Daoy (cell line): ENCODE measurements at regions not wholly inside any gene's neighbourhood (a gene's known extent, or its start where the extent isn't known, plus 50 kb on each side); places are given as distances from the start of the nearest gene placed in this dataset.

ENCODE experiments used
- DNase-seq: peaks from one replicate; pipeline ENCODE4 v3.0.0-alpha.2; 2015; ENCODE audit warnings: low read depth

DNA sequence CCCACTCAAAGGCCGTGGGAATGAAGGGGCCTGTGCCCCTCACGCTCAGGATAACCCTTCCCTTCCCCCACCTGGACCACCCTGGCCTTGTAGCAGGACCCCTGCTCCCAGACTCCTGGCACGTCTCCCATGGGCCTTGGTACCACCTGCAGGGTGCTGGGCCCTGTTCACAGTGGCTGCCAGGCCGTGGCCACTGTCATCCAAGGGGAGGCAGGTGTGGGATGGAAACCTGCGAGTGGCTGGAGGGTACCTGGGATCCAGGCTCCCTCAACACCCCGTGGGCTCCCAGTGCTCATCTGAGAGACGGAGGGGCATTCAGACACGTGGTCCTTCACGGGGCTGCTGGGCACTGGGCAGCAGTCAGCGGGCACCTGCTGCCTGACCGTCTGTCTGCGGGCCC is 75.6 kb upstream of the CIBAR2 start:
- no peak for DNase-seq

DNA sequence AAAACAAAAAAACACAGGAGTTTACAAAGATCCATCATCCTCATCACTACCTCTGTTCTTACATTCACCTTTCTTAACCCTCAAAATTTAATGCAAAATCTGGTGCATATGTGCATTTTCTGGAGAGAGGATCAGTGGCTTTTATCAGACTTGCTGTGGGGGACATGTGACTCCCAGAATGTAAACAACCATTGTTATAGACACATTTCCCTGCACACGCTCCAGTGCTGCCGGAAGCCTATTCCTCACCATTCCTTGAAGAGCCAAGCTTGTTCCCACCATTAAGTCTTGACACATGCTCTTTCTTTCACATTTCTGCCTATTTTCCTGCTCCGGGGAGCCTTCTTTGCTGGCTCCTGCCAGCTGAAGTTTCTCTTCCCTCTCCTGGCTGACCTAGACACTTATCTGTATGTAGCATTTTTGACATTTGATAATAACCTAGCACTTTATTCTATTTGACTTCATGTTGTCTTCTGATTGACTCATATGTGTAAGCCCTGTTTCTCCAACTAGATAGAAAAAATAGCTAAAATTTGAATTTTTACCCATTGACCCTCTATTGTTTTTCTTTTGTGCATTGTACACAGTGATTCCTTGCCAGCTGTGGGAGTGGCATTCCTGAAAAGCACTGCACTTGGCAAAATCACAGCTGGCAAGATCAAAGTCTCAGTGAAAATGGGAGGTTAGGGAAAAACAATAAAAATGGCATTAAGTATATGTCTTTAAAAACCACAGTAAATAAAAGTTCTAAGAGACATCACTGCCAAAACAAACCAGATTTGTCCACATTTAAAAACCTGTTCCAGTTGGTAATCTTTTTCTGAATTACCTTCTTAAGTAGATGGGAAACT is 76.8 kb upstream of the CIBAR2 start:
- DNase-seq, result no peak

GRCh38 chr16:85190572-85190971 is 78.3 kb upstream of the CIBAR2 start:
- DNase-seq, result no peak

DNA sequence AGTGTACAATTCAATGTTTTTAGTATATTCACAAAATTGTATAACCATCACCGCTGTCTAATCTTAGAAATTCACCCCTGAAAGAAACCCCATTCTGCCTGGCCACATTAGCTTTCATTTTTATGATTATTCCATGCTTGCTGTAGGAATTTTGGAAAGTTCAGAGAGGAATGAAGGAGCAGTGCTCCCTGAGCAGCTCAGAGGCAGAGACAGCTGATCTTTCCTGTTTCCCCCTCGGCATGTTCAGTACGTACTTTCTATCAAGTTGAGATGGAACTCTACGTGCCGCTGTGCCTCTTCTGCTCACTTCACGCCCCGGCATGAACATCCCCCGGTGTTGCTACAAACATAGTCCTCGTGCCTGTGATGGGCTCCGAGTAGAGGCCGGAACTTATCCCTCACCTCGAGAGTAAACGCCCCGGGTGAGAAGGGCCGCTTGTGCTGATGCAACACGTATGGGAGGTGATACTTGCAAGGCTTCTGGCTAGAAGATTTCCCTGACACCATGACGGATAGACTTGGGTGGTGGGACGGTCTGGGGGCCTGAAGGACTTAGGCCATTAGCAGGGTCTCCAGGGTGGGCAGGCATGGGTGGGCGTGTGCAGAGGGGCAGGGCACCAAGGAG is 79.2 kb upstream of the CIBAR2 start:
- DNase-seq, result no peak

DNA sequence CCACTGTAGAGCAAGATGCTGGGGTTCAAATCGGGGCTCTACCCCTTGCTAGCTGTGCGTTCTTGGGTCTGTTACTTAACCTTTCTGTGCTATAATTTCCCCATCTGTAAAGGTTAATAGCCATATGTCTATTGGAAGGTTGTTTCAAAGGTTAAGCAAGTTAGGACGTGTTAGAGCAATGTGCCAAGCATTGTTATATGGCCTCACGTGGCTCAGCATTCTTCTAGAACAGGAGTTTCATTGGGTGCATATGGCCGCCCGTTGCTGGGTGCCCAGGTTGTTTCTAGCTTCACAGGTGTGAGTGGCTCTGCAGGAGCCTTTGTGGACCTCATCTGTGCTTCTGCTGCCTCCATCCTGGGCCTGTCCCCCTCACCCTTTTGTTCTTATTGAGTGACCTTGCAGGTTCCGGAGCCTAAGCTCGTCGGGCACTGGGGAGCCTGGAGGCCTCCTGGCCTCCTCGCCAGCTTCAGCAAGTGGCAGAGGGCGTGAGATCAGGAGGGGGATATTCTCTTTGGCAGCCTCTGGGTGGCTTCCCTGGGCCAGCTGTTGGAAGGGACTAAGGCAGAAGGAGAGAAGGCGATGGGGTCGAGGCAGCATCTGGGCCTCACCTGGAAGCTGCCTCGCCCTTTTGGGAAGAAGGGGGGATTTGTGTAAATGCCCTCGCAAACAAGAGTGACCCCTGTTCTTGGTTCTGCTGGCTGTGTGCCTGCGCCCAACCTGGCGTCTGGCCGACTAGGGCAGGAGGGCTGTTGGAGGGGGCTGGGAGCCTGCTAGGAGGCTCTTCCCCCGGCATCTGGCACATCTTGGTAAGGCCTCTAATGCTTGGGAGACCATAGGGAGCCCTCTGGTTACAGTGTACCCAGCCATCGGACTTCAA is 80.2 kb upstream of the CIBAR2 start:
- DNase-seq, result no peak

DNA sequence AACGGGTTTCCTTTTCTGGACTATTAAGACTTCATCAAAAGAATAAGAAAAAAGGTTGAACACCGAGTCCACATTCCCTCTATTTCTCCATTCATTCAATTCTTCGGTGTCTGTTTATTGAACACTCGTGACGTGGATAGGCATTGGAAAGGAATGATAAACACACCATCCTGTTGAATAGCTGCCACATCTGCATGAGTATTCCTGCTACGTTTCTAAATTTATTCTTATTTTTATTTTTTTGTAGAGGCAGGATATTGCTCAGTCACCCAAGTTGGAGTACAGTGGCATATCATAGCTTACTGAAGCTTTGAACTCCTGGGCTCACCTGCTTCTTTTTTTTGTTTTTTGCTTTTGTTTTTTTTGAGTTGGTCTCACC is 80.8 kb upstream of the CIBAR2 start:
- DNase-seq, result no peak

DNA sequence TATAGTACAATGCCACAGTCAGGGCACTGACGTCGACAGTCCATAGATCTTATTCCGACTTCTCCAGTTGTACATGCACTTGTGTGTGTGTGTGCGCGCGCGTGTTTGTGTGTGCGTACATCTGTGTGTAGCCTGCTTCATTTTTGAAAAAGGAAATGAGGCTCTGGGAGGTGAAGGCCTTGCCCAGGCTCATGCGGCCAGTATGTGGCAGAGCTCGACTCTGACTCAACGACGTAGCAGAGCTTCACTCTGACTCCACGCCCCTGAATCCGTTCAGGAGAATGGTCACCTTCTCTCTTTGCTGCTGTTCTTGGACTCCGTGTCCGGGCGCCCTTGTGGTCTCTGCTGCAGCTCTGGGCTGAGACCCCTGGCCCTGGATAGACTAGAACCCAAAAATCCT is 81.6 kb upstream of the CIBAR2 start:
- no peak for DNase-seq

- DNase-seq, result no peak
Measured at GRCh38 chr16:85194307-85195270, 82.3 kb upstream of the CIBAR2 start.

- DNase-seq, result no peak
Measured at GRCh38 chr16:85195271-85195647, 83.0 kb upstream of the CIBAR2 start.

DNA sequence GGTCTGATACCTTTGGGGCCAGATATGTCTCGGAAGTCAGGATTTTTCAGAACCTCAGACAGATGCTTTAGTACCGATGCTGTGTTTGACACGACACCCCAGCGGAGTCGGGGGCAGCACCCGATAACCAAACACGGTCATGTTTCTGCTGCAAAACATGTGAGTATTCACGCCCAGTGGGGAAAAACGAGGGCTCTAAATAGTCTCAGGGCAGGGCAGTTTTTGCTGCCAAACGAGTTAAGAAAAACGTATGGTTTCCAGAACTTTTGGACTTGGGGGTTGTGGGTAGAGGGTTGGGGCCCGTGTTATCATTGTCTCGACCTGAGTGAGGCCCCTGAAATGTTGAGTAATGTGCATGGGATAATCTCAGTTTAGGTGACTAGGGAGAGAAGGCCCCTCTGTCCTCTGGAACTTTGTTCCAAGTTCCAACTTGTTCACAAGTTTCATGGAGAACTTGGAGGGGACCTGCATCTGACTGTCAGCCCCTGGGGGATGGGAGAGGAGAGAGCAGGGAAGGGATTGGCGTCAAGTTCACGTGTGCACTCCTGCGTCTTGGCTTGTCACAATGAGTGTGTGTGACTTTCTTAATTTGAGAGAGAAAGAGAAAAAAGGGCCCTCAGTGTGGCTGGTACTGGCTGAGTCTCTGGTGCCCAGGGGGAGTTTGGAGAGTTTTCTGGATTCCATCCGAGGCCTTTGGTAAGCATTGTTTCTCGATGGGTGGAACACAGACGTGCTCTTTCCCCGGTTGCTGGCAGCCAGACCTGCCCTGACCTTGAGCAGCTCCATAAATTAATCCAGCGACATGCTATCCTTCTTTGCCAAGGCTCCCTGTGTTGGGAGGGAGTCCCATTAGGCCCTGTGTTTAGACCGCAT is 83.9 kb upstream of the CIBAR2 start:
- no peak for DNase-seq

- DNase-seq, result no peak
Measured at GRCh38 chr16:85196976-85197375, 84.7 kb upstream of the CIBAR2 start.

DNA sequence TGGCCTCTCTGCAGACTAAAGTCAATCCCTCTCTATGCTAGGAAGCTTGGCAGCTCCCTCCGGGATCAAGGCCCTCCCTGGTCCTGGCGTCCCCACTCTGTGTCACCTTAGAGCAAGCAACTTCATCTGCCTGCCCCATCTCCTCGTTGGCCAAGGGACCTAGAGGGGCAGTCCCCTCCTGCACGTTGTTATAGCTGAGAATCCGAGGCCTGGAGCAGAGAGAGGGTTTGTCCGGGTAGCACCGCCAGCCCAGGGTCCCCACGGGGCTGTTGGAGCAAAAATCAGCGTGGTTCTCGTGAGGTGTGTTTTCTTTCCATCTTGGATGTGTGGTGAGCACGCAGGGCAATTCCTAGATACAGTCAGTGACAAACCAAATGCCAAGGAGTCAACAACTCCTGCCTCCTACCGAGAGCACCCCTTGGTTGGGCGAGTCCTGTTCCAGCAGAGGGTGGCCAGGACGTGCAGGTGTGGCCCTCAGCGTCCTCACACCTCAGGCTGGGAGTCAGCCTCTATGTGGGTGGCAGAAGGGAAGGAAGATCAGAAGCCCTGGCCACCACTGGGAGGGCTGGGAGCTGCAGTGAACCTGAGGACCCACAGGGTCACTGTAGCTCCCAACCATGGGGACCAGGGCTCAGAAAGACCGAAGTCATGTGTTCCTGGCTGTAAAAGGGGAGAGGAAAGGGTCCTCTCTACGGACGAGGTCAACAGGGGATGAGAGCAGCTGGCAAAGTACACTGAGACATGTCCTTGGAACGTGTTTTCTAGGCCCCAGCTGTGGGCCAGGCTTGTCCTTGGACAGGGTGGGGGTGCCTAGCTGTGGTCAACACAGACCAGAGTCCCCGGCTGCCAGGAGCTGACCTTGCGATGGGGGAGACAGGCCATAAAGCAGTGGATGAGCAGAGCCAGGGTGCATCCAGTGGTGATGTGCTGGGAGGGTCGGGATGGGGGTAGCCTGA is 85.6 kb upstream of the CIBAR2 start:
- no peak for DNase-seq

GRCh38 chr16:85199069-85199725 is 86.9 kb upstream of the CIBAR2 start:
- no peak for DNase-seq

GRCh38 chr16:85199880-85200279 is 87.6 kb upstream of the CIBAR2 start:
- no peak for DNase-seq

- DNase-seq, result no peak
Measured at GRCh38 chr16:85200471-85201278, 88.4 kb upstream of the CIBAR2 start.

GRCh38 chr16:85201574-85201973 is 89.3 kb upstream of the CIBAR2 start:
- DNase-seq, result no peak

- DNase-seq, result no peak
Measured at GRCh38 chr16:85202051-85202601, 89.9 kb upstream of the CIBAR2 start.
